Stomach (tissue), 8 donors: ENCODE measurements at regions not wholly inside any gene's neighbourhood (a gene's known extent, or its start where the extent isn't known, plus 50 kb on each side); places are given as distances from the start of the nearest gene placed in this dataset.
"Not testable (repeated sequence)": the region's sequence is repeated elsewhere in the genome, so short reads cannot be mapped to it uniquely, and the experiment has no call there.

Experiments used
- DNase-seq, 2 donors: peaks; one replicate each; pipeline versions ENCODE4 v3.0.0 to v3.0.0-alpha.2; 2013 to 2019
- H3K27ac ChIP-seq, 5 donors: fragments of 200-600 bp in 4 of 5; sonication (generic) in 4 of 5; one replicate each; pipeline ENCODE4 v1.5.1; 2013 to 2019; ENCODE audit warnings: mild to moderate bottlenecking in 1 of 5, moderate library complexity in 1 of 5
- H3K27me3 ChIP-seq, 3 donors: fragments of 200-600 bp; sonication (generic); one replicate each; pipeline ENCODE4 v1.5.1; 2017 to 2019; ENCODE audit warnings: mixed run types in 1 of 3
- H3K36me3 ChIP-seq, 4 donors: fragments of 200-600 bp; sonication (generic); 1 replicate in 3 of 4; 2 replicates in 1 of 4; pipeline ENCODE4 v1.5.1; 2016 to 2019
- H3K4me1 ChIP-seq, 4 donors: fragments of 200-600 bp; sonication (generic); one replicate each; pipeline ENCODE4 v1.5.1; 2016 to 2019
- H3K4me3 ChIP-seq, 4 donors: fragments of 200-600 bp; sonication (generic) in 3 of 4; one replicate each; pipeline ENCODE4 v1.5.1; 2016 to 2019; ENCODE audit warnings: mild to moderate bottlenecking in 1 of 4
- H3K9me3 ChIP-seq, 4 donors: fragments of 200-600 bp; sonication (generic); one replicate each; pipeline ENCODE4 v1.5.1; 2016 to 2019
- CTCF ChIP-seq, 7 experiments: fragments of 450-650 bp in 4 of 7; fragments of 200-600 bp in 3 of 7; sonication (generic) in 3 of 7; IDR thresholded peaks; one replicate each; pipeline ENCODE4 v1.5.1; 2016 to 2019; ENCODE audit warnings: antibody characterized with exemption in 7 of 7, control low read depth in 2 of 7, mild to moderate bottlenecking in 1 of 7
- EP300 ChIP-seq: sonication (generic); formaldehyde crosslinking; IDR thresholded peaks from one replicate; pipeline ENCODE4 v1.6.1; 2017; ENCODE audit warnings: antibody characterized with exemption
- POLR2A ChIP-seq, 4 donors: fragments of 450-650 bp; IDR thresholded peaks; one replicate each; pipeline ENCODE4 v1.6.1; 2016; ENCODE audit warnings: antibody characterized with exemption in 4 of 4, control low read depth in 2 of 4, mild to moderate bottlenecking in 1 of 4, moderate library complexity in 1 of 4
- POLR2AphosphoS5 ChIP-seq, 3 donors: sonication (generic); formaldehyde crosslinking; IDR thresholded peaks; one replicate each; pipeline ENCODE4 v1.6.1; 2016; ENCODE audit warnings: antibody characterized with exemption in 3 of 3
- WGBS, 5 donors: extraction: QIAGEN DNeasy Blood & Tissue Kit in 3 of 5; methylation state at CpG; one replicate each; pipeline versions ENCODE4 v1.1.5 to v1.1.7; 2013 to 2018; 5-methylcytosine and 5-hydroxymethylcytosine counted together
- intact Hi-C: fragments of 100-400 bp; cut with DNase I; formaldehyde crosslinking; loops from one replicate; pipeline ENCODE4 v1.15.1; 2023; ENCODE audit warnings: low total_unique reads
- donor health status: healthy with polysubstance abuse.
- donor health status: Bipolar disorder and iron deficiency.
- donor health status: healthy.

DNA sequence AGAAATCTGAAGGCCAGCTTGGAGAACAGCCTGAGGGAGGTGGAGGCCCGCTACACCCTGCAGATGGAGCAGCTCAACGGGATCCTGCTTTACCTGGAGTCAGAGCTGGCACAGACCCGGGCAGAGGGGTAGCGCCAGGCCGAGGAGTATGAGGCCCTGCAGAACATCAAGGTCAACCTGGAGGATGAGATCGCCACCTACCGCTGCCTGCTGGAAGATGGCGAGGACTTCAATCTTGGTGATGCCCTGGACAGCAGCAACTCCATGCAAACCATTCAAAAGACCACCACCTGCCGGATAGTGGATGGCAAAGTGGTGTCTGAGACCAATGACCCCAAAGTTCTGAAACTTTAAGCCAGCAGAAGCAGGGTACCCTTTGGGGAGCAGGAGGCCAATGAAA lies 318.4 kb downstream of the ZFHX3 start:
- DNase-seq, H3K27me3 ChIP-seq, intact Hi-C loops, H3K4me3 ChIP-seq, H3K9me3 ChIP-seq, H3K36me3 ChIP-seq, H3K4me1 ChIP-seq, H3K27ac ChIP-seq: not testable (repeated sequence)
- 91 to 97% (median 94%) methylated on average over 5 to 9 of the region's 9 CpGs for WGBS, 5 donors

DNA sequence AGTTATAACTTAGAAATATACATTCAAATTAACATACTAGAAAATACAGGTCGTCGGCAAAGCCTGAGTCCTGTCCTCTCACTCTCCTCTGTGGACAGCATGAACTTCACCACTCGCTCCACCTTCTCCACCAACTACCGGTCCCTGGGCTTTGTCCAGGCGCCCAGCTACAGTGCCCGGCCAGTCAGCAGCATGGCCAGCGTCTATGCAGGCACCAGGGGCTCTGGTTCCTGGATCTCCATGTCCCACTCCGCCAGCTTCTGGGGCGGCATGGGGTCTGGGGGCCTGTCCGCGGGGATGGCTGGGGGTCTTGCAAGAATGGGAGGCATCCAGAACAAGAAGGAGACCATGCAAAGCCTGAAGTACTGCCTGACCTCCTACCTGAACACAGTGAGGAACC lies 319.4 kb downstream of the ZFHX3 start:
- intact Hi-C loops, result no loop called here
- H3K36me3 ChIP-seq, result no peaks in the 10 kb centered on the region
- H3K9me3 ChIP-seq, result peaks cover 0 to 7% (median 0%) of the 10 kb centered on the region in 4 donors
- H3K4me1 ChIP-seq, result no peaks in the 10 kb centered on the region
- no peak for DNase-seq
- TF ChIP-seq CTCF (IDR thresholded peaks at IDR 0.05), result no peak
- no peak for TF ChIP-seq EP300
- TF ChIP-seq POLR2AphosphoS5 (IDR thresholded peaks at IDR 0.05), result no peak
- TF ChIP-seq POLR2A (IDR thresholded peaks at IDR 0.05), result no peak
- no peak overlapping the region for H3K27ac ChIP-seq
- no peak overlapping the region for H3K4me3 ChIP-seq
- H3K27me3 ChIP-seq, result no peaks in the 10 kb centered on the region
- 92 to 98% (median 96%) methylated on average over 11 of the region's 11 CpGs for WGBS, 5 donors

- 89 to 100% (median 97%) methylated on average over 1 of the region's 1 CpG for WGBS, 5 donors
- TF ChIP-seq POLR2A (IDR thresholded peaks at IDR 0.05), result no peak
- no peak for TF ChIP-seq POLR2AphosphoS5 (IDR thresholded peaks at IDR 0.05)
- no peak for TF ChIP-seq CTCF (IDR thresholded peaks at IDR 0.05)
- no peak for TF ChIP-seq EP300
- no peaks in the 10 kb centered on the region for H3K4me1 ChIP-seq
- peaks cover 0 to 7% (median 0%) of the 10 kb centered on the region in 4 donors for H3K9me3 ChIP-seq
- no peaks in the 10 kb centered on the region for H3K36me3 ChIP-seq
- no peak overlapping the region for H3K27ac ChIP-seq
- no peaks in the 10 kb centered on the region for H3K27me3 ChIP-seq
- DNase-seq, result no peak
- intact Hi-C loops, result no loop called here
- no peak overlapping the region for H3K4me3 ChIP-seq
Observed at GRCh38 chr16:72727565-72727964, 320.4 kb downstream of the ZFHX3 start.

- Histone ChIP-seq H3K27ac (no peak overlapping the region), H3K9me3 (no peaks in the 10 kb centered on the region), H3K4me1 (no peaks in the 10 kb centered on the region), H3K4me3 (no peak overlapping the region), H3K36me3 (no peaks in the 10 kb centered on the region), H3K27me3 (no peaks in the 10 kb centered on the region)
- TF ChIP-seq CTCF (IDR thresholded peaks at IDR 0.05), result no peak
- no peak for TF ChIP-seq POLR2AphosphoS5 (IDR thresholded peaks at IDR 0.05)
- TF ChIP-seq EP300, result no peak
- TF ChIP-seq POLR2A (IDR thresholded peaks at IDR 0.05), result no peak
- DNase-seq, result no peak
- 88 to 94% (median 93%) methylated on average over 2 of the region's 2 CpGs for WGBS, 5 donors
- intact Hi-C loops, result no loop called here
Observed at GRCh38 chr16:72725643-72726042, 322.3 kb downstream of the ZFHX3 start.

GRCh38 chr16:72723781-72724180 lies 324.1 kb downstream of the ZFHX3 start:
- Histone ChIP-seq H3K36me3 (no peaks in the 10 kb centered on the region), H3K4me1 (no peaks in the 10 kb centered on the region), H3K27me3 (no peaks in the 10 kb centered on the region), H3K4me3 (no peak overlapping the region), H3K27ac (no peak overlapping the region), H3K9me3 (no peaks in the 10 kb centered on the region)
- intact Hi-C loops, result no loop called here
- TF ChIP-seq EP300, result no peak
- no peak for TF ChIP-seq POLR2A (IDR thresholded peaks at IDR 0.05)
- TF ChIP-seq POLR2AphosphoS5 (IDR thresholded peaks at IDR 0.05), result no peak
- TF ChIP-seq CTCF (IDR thresholded peaks at IDR 0.05), result no peak
- no peak for DNase-seq
- 81 to 91% (median 88%) methylated on average over 4 of the region's 4 CpGs for WGBS, 5 donors
